GDM1 (cell line): ENCODE measurements at regions not wholly inside any gene's neighbourhood (a gene's known extent, or its start where the extent isn't known, plus 50 kb on each side); places are given as distances from the start of the nearest gene placed in this dataset.

Experiments
- DNase-seq: peaks from one replicate; lab custom pipeline; 2025; lab: John Stamatoyannopoulos, UW

- DNase-seq: peak; percentile 18
Measured at GRCh38 chr10:110398419-110399105, 93.8 kb upstream of the SMNDC1 start.

- no peak for DNase-seq
Measured at GRCh38 chr10:110399106-110399964, 94.6 kb upstream of the SMNDC1 start.

- no peak for DNase-seq
Measured at GRCh38 chr10:110399965-110400933, 95.5 kb upstream of the SMNDC1 start.

GRCh38 chr10:110401401-110402076 is 96.2 kb upstream of the DUSP5 start:
- no peak for DNase-seq

GRCh38 chr10:110402077-110402416 is 95.7 kb upstream of the DUSP5 start:
- DNase-seq: no peak

GRCh38 chr10:110403593-110403992 is 94.1 kb upstream of the DUSP5 start:
- no peak for DNase-seq

GRCh38 chr10:110404413-110404812 is 93.3 kb upstream of the DUSP5 start:
- no peak for DNase-seq

GRCh38 chr10:110404825-110405224 is 92.9 kb upstream of the DUSP5 start:
- no peak for DNase-seq

GRCh38 chr10:110405380-110405779 is 92.3 kb upstream of the DUSP5 start:
- no peak for DNase-seq

- no peak for DNase-seq
Measured at GRCh38 chr10:110407301-110408170, 90.2 kb upstream of the DUSP5 start.

GRCh38 chr10:110408203-110408871 is 89.4 kb upstream of the DUSP5 start:
- DNase-seq: no peak

GRCh38 chr10:110408943-110409342 is 88.8 kb upstream of the DUSP5 start:
- DNase-seq: no peak

- DNase-seq: no peak
Measured at GRCh38 chr10:110409488-110409887, 88.2 kb upstream of the DUSP5 start.

- no peak for DNase-seq
Measured at GRCh38 chr10:110409926-110410325, 87.8 kb upstream of the DUSP5 start.

- no peak for DNase-seq
Measured at GRCh38 chr10:110410329-110411046, 87.2 kb upstream of the DUSP5 start.

GRCh38 chr10:110411047-110411410 is 86.7 kb upstream of the DUSP5 start:
- no peak for DNase-seq

- no peak for DNase-seq
Measured at GRCh38 chr10:110413049-110413783, 84.5 kb upstream of the DUSP5 start.

- DNase-seq: no peak
Measured at GRCh38 chr10:110413903-110414547, 83.7 kb upstream of the DUSP5 start.
